KG1 (cell line): ENCODE measurements at regions not wholly inside any gene's neighbourhood (a gene's known extent, or its start where the extent isn't known, plus 50 kb on each side); places are given as distances from the start of the nearest gene placed in this dataset.

ENCODE experiments used
- DNase-seq: peaks from one replicate; lab custom pipeline; 2025; lab: John Stamatoyannopoulos, UW

DNA sequence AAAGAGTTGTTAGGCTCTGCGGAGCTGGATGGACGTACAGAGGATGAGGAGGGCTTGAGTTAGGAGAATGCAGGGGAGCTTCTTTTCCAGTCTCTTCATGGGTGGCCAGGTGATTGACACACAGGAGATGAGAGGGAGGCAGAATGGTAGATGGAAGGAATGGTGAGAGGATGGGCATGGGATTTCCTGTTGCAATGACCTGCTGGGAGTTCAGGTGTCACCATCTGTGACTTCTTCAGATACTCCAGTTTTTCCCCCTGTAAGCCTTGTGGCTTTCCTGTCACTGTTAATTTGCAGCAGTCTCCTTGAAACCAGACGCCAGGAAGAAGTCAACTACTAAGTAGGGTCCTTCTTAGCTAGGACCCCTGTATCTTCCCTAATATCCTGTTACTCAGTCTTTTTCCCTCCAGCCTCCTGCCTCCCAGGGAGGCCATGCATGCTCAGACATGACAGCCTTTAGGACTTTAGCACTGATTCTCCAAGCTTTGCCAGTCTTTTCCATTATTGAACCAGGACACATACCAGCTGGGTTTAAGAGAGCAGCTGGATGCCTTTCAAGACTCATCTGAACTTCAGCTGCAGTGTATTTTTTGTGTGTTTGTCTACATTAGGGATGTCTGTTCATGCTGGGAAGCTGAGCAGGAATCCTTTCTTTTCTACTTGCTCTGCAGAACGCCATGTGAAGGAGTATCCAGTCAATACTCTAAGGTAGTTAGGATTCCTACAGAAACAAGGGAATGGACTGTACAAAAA is 67.2 kb upstream of the CD180 start:
- DNase-seq: no peak

DNA sequence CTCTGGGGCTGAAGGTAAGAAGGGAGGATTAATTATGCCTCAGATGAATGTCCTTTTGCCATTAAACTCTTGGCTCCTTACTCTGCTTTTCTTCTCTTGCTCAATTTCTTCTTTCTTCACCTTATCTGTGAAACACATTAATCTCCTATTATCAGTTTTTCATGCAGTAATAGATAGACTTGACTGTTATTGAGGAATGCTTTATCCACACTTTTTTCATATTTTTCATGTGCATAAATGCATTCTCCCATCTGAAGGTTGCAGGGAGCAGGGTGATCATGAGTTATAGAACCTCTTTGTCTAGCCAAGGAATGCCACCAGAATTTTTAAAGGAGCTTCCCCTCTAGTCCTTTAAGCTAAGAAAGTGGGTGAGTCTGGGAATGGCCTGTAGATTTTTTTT is 66.4 kb upstream of the CD180 start:
- DNase-seq: no peak

DNA sequence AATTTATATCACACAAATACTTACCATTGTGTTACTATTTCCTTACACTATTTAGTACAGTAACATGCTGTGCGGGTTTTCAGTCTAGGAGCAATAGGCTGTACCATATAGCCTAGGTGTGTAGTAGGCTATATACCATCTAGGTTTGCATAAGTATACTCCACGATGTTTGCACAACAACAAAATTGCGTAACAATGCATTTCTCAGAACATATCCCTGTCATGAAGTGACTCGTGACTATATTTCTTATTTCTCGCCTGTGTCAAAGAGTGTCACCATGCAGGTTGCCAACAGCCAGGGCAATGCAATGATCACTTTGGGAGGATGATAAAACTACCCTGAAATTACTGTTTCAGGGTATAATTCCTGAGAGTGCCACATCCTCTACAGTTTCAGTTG is 65.6 kb upstream of the CD180 start:
- DNase-seq: no peak

DNA sequence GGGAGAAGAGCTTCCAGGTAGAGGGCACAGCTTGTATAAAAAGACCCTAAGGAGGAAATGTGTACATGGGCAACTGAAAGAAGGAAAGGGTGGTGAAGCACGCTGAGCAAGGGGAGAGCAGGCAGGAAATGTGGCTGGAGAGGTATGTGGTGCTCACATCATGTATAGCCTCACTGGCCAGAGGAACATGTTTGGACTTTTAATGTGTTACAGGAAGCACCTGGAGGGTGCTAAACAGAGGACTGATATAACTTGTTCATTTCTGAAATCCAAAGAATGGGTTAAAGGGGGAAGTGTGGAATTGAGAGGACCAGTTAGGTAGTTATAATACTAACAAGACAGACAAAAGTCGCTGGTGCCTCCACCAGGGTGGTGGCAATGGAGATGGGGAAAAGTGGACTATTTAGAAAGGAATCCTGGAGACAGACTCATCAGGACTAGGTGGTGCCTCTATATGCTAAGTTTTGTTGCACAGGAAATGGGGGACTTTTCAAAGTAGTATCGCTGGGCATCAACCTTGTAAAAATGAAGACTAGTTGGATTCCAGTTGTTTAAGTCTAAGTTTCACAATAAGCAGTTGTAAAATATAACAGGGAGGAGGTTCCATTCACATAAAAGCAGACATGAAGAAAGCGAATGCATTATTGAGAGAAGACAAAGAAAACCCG is 63.1 kb upstream of the CD180 start:
- DNase-seq: no peak

DNA sequence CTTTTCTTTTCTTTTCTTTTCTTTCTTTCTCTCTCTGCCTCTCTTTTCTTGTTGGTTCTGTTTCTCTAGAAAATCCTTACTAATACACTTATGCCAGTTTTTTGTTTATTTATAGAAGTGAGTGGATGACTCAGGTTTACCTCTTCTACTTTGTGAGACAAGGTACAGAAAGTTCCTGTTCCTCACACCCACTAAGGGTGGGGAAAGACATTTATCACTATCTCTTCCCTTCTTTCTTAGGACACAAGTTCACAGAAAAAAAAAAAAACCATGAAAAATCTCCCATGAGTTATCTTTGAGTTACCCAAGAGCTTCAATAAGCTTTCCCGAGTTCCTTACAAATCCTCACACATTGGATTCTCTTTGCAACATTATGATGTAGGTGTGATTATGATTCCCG is 60.9 kb upstream of the CD180 start:
- DNase-seq: no peak

DNA sequence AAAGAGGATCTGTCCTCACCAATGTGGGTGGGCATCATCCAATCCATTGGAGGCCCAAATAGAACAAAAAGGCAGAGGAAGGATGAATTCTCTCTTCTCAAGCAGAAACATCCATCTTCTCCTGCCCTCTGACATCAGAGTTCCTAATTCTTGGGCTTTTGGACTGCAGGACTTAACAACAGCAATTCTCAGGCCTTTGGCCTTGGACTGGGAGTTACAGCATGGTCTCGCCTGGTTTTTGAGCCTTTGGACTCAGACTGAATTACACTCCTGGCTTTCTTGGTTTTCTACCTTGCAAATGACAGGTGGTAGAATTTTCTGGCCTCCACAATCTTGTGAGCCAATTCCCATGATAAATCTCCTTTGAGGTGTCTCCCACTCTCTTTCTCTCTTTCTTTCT is 60.5 kb upstream of the CD180 start:
- no peak for DNase-seq

DNA sequence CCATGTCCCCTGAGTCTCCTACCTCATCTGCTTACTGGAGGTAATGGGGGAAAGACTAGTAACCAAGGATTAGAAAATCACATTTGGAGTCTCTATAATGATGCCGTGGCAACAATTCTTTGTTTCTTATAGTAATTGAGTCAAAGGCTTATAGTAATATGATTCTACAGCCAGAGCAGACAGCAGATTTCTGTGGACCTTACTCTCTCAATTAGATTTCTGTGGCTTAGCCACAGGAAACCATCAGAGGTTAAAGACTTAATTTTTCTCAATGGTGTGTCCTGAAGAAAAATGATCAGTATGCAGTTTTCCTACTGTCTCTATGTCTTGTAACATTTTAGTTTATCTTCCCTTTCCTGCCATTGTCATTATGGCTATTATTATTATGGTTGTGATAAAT is 59.3 kb upstream of the CD180 start:
- DNase-seq: no peak

DNA sequence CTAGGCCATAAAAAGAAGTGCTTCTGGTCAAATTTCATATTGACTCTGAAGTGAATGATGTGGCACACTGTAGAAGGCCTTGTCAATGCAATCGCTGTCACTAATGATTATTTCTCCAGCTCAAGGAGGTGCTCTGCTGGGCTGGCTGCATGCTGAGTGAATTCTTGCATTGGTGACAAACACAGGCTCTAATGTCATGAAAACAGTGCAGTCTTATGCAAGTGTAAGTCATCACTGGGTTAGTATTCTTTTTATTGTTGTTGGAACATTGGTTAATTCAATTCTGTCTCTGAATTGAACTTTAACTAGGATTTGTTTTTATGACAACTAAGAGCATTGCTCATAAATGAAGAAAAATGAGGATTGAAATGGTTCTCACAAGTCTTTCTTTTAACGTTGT is 57.3 kb upstream of the CD180 start:
- no peak for DNase-seq

DNA sequence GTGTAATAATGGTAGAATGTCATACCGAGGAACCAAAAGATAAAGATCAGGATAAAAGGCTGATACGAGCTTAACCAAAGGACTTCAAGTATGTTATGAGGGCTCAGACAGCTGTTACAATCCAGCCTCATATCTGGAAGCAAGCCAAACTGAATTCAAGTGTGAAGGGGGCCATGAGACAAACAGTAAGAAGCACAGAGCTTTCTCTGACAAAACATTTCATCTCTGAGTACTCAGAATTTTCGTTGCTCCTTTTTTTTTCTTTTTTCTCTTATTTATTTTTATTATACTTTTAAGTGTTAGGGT is 52.9 kb upstream of the CD180 start:
- DNase-seq: no peak

DNA sequence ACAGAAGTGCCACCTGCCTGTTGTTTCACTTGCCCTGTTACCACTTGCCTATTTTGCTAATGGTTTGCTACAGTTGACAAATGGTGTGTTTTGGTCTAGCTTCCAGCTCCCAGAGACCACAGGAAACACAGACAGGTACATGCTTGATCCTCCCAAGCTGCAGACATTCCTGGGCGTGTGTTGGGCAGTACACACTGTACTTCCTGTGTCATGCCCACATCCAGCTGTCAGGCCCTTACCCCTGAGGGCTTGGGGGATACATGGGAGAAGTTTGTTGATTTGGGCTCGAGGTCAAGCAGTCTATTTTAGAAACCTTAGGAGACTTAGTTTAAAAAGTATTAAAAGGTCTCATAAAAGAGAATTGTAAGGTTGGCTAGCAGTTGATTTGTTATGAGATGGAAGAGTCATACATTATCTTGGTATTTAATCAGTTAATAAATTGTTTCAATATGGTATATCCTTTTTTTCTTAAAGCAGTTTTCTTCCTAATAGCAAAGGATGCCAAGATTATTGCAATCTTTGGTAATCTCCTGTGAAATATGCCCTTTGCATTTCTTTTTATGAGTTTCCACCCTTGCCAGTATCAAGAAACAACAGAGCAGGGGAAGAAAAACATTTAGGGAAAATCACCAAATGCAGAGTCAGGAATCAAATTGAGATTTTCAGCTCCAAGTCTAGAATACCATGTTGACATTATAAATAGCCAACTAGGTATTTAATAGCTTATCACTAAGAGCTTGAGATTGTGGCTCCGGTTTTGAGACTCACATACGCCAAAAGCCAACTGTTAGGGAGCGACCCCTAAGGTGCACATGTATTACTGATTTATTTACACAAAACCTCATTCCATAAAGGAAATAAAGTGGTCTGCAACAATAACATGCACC is 52.3 kb upstream of the CD180 start:
- DNase-seq: no peak

DNA sequence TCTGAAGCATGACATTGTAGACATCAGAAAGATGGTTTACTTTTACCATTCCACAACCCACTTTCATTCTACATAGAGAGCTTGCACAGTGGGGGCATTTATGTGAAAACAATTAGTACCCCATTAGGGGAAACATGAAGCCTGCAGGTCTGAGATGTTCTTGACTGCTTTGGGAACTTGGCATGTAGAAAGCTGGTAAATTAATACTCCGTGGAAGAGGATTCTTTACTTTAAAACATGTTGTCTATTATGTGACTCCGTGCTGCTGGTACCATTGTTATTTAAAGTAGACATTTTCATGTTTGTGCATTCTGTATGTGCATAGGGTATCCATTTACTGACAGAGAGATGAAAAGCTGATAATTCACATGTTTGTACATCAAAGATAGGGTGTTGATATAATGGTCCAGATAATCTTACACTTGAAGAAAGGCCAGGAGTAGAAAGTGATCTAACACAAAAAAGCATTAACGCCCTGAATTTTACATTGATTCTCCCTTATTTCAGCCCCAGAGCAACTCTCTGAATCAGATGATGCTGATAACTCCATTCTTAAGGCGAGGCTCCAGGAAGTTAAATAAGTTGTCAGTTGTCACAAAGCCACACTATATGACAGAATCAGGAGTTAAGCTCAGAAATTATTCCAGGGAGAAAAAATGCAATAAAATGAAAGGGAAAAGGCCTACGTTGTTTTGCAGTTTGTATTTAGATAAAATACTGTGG is 50.1 kb upstream of the CD180 start:
- no peak for DNase-seq
